G401 (cell line): ENCODE measurements at regions not wholly inside any gene's neighbourhood (a gene's known extent, or its start where the extent isn't known, plus 50 kb on each side); places are given as distances from the start of the nearest gene placed in this dataset.

Experiments used
- DNase-seq: peaks from one replicate; pipeline ENCODE4 v3.0.0-alpha.2; 2015; ENCODE audit warnings: low spot score
- in situ Hi-C: cut with HindIII; loops from 2 replicates; pipeline ENCODE4 v1.10.0; 2016; ENCODE audit warnings: low sequenced_read_pairs, mixed read lengths

GRCh38 chr4:19832411-19832810 is 419.3 kb upstream of the SLIT2 start:
- no peak for DNase-seq
- in situ Hi-C loops = no loop called here

GRCh38 chr4:19831644-19832285 is 419.9 kb upstream of the SLIT2 start:
- no peak for DNase-seq
- in situ Hi-C loops = no loop called here

GRCh38 chr4:19829101-19829500 is 422.6 kb upstream of the SLIT2 start:
- in situ Hi-C loops = no loop called here
- no peak for DNase-seq

GRCh38 chr4:19823781-19824180 is 427.9 kb upstream of the SLIT2 start:
- in situ Hi-C loops = no loop called here
- DNase-seq = no peak

- in situ Hi-C loops = no loop called here
- no peak for DNase-seq
These were observed 432.0 kb upstream of the SLIT2 start for GRCh38 chr4:19819737-19820136.

- in situ Hi-C loops = no loop called here
- DNase-seq = no peak
These were observed 441.7 kb upstream of the SLIT2 start for GRCh38 chr4:19809989-19810388.

GRCh38 chr4:19807505-19807904 is 444.2 kb upstream of the SLIT2 start:
- in situ Hi-C loops = no loop called here
- no peak for DNase-seq

GRCh38 chr4:19806865-19807264 is 444.8 kb upstream of the SLIT2 start:
- DNase-seq = no peak
- in situ Hi-C loops = no loop called here

- in situ Hi-C loops = no loop called here
- no peak for DNase-seq
These were observed 448.3 kb upstream of the SLIT2 start for GRCh38 chr4:19803406-19803805.

GRCh38 chr4:19793831-19794230 is 457.9 kb upstream of the SLIT2 start:
- DNase-seq = no peak
- in situ Hi-C loops = no loop called here

- no peak for DNase-seq
- in situ Hi-C loops = no loop called here
These were observed 460.1 kb upstream of the SLIT2 start for GRCh38 chr4:19791422-19792123.

GRCh38 chr4:19786616-19787015 is 465.1 kb upstream of the SLIT2 start:
- no peak for DNase-seq
- in situ Hi-C loops = no loop called here

- no peak for DNase-seq
- in situ Hi-C loops = no loop called here
These were observed 468.0 kb upstream of the SLIT2 start for GRCh38 chr4:19783667-19784223.

- in situ Hi-C loops = no loop called here
- DNase-seq = no peak
These were observed 470.8 kb upstream of the SLIT2 start for GRCh38 chr4:19780871-19781270.

GRCh38 chr4:19776929-19777328 is 474.8 kb upstream of the SLIT2 start:
- in situ Hi-C loops = no loop called here
- no peak for DNase-seq

GRCh38 chr4:19776021-19776459 is 475.7 kb upstream of the SLIT2 start:
- no peak for DNase-seq

GRCh38 chr4:19774690-19775256 is 476.9 kb upstream of the SLIT2 start:
- DNase-seq = no peak
- in situ Hi-C loops = no loop called here

More at GRCh38 chr4:19776021-19776459, 475.7 kb upstream of the SLIT2 start:
- in situ Hi-C loops = no loop called here

- DNase-seq = no peak
- in situ Hi-C loops = no loop called here
These were observed 479.1 kb upstream of the SLIT2 start for GRCh38 chr4:19772581-19772980.

GRCh38 chr4:19756661-19757060 is 495.0 kb upstream of the SLIT2 start:
- DNase-seq = no peak
- in situ Hi-C loops = no loop called here

GRCh38 chr4:19752599-19752998 is 499.1 kb upstream of the SLIT2 start:
- in situ Hi-C loops = no loop called here
- DNase-seq = no peak
